ENCODE measurements at regions not wholly inside any gene's neighbourhood (a gene's known extent, or its start where the extent isn't known, plus 50 kb on each side); places are given as distances from the start of the nearest gene placed in this dataset.
A peak's percentile ranks its signal among the peaks of the same experiment; 100 is the strongest.

- TF ChIP-seq CBX5 (IDR thresholded peaks at IDR 0.05; ENCODE audit: low read depth) (peak; percentile 90), BCL3 (IDR thresholded peaks at IDR 0.05; ENCODE audit: borderline replicate concordance, insufficient read depth, low read depth, low read length, poor library complexity, severe bottlenecking) (no peak), TAF1 (IDR thresholded peaks at IDR 0.05; ENCODE audit: borderline replicate concordance, low read depth, low read length) (no peak), HDGF (IDR thresholded peaks at IDR 0.05) (no peak), NFXL1 (IDR thresholded peaks at IDR 0.05; ENCODE audit: borderline replicate concordance) (no peak), ESRRA (IDR thresholded peaks at IDR 0.05; ENCODE audit: low read length) (no peak), ZNF24 (IDR thresholded peaks at IDR 0.05) (peak; percentile 83), PRDM15 (CRISPR knock-in tag; IDR thresholded peaks at IDR 0.05) (no peak), NR2C1 (IDR thresholded peaks at IDR 0.05) (no peak; the same call in 1 of the 2 replicates), ZBED1 (IDR thresholded peaks at IDR 0.05; ENCODE audit: borderline replicate concordance) (peak; percentile 61; the same call in 1 of the 2 replicates), NKRF (conservative IDR thresholded peaks at IDR 0.05) (no peak), MXI1 (IDR thresholded peaks at IDR 0.05; ENCODE audit: low read depth, low read length) (peak; percentile 50; the same call in 1 of the 2 replicates), STAT1 (conservative IDR thresholded peaks at IDR 0.05) (no peak), NFIC (IDR thresholded peaks at IDR 0.05; ENCODE audit: low read depth, low read length) (peak; percentile 93), MEF2B (IDR thresholded peaks at IDR 0.05; ENCODE audit: partially characterized antibody, poor library complexity, severe bottlenecking) (peak; percentile 93), HDAC6 (IDR thresholded peaks at IDR 0.05; ENCODE audit: unreplicated experiment) (no peak), IKZF1 (conservative IDR thresholded peaks at IDR 0.05) (peak; percentile 86), KLF5 (IDR thresholded peaks at IDR 0.05; ENCODE audit: partially characterized antibody) (no peak), SUZ12 (IDR thresholded peaks at IDR 0.05; ENCODE audit: unreplicated experiment) (no peak), CEBPZ (IDR thresholded peaks at IDR 0.05; ENCODE audit: low read depth, low read length) (no peak)
These were observed 401.3 kb upstream of the CFAP20DC start (continued) for GRCh38 chr3:59450946-59451763.
